Stomach (tissue), 8 donors: ENCODE measurements at regions not wholly inside any gene's neighbourhood (a gene's known extent, or its start where the extent isn't known, plus 50 kb on each side); places are given as distances from the start of the nearest gene placed in this dataset.

ENCODE experiments used
- DNase-seq, 2 donors: peaks; one replicate each; pipeline versions ENCODE4 v3.0.0 to v3.0.0-alpha.2; 2013 to 2019
- H3K27ac ChIP-seq, 5 donors: fragments of 200-600 bp in 4 of 5; sonication (generic) in 4 of 5; one replicate each; pipeline ENCODE4 v1.5.1; 2013 to 2019; ENCODE audit warnings: mild to moderate bottlenecking in 1 of 5, moderate library complexity in 1 of 5
- H3K27me3 ChIP-seq, 3 donors: fragments of 200-600 bp; sonication (generic); one replicate each; pipeline ENCODE4 v1.5.1; 2017 to 2019; ENCODE audit warnings: mixed run types in 1 of 3
- H3K36me3 ChIP-seq, 4 donors: fragments of 200-600 bp; sonication (generic); 1 replicate in 3 of 4; 2 replicates in 1 of 4; pipeline ENCODE4 v1.5.1; 2016 to 2019
- H3K4me1 ChIP-seq, 4 donors: fragments of 200-600 bp; sonication (generic); one replicate each; pipeline ENCODE4 v1.5.1; 2016 to 2019
- H3K4me3 ChIP-seq, 4 donors: fragments of 200-600 bp; sonication (generic) in 3 of 4; one replicate each; pipeline ENCODE4 v1.5.1; 2016 to 2019; ENCODE audit warnings: mild to moderate bottlenecking in 1 of 4
- H3K9me3 ChIP-seq, 4 donors: fragments of 200-600 bp; sonication (generic); one replicate each; pipeline ENCODE4 v1.5.1; 2016 to 2019
- EP300 ChIP-seq: sonication (generic); formaldehyde crosslinking; IDR thresholded peaks from one replicate; pipeline ENCODE4 v1.6.1; 2017; ENCODE audit warnings: antibody characterized with exemption
- POLR2A ChIP-seq, 4 donors: fragments of 450-650 bp; IDR thresholded peaks; one replicate each; pipeline ENCODE4 v1.6.1; 2016; ENCODE audit warnings: antibody characterized with exemption in 4 of 4, control low read depth in 2 of 4, mild to moderate bottlenecking in 1 of 4, moderate library complexity in 1 of 4
- POLR2AphosphoS5 ChIP-seq, 3 donors: sonication (generic); formaldehyde crosslinking; IDR thresholded peaks; one replicate each; pipeline ENCODE4 v1.6.1; 2016; ENCODE audit warnings: antibody characterized with exemption in 3 of 3
- WGBS, 5 donors: extraction: QIAGEN DNeasy Blood & Tissue Kit in 3 of 5; methylation state at CpG; one replicate each; pipeline versions ENCODE4 v1.1.5 to v1.1.7; 2013 to 2018; 5-methylcytosine and 5-hydroxymethylcytosine counted together
- intact Hi-C: fragments of 100-400 bp; cut with DNase I; formaldehyde crosslinking; loops from one replicate; pipeline ENCODE4 v1.15.1; 2023; ENCODE audit warnings: low total_unique reads
- TF ChIP-seq, protein P1 (sequence below), 7 experiments: fragments of 450-650 bp in 4 of 7; fragments of 200-600 bp in 3 of 7; sonication (generic) in 3 of 7; IDR thresholded peaks; one replicate each; pipeline ENCODE4 v1.5.1; 2016 to 2019; ENCODE audit warnings: antibody characterized with exemption in 7 of 7, control low read depth in 2 of 7, mild to moderate bottlenecking in 1 of 7
- donor health status: healthy with polysubstance abuse.
- donor health status: Bipolar disorder and iron deficiency.
- donor health status: healthy.

- H3K9me3 ChIP-seq, result no peaks in the 10 kb centered on the region
- 46 to 75% (median 63%) methylated on average over 2 of the region's 2 CpGs for WGBS, 5 donors
- TF ChIP-seq POLR2A (IDR thresholded peaks at IDR 0.05) (no peak), POLR2AphosphoS5 (IDR thresholded peaks at IDR 0.05) (peak in 2 of 3 donors; percentile 18 to 21)
- peak overlapping the region in 3 of 5 donors; percentile 20 to 93 (median 90) for H3K27ac ChIP-seq
- DNase-seq, result peak in 1 of 2 donors; percentile 56
- H3K27me3 ChIP-seq, result no peaks in the 10 kb centered on the region
- H3K36me3 ChIP-seq, result no peaks in the 10 kb centered on the region
- H3K4me3 ChIP-seq, result no peak overlapping the region
- H3K4me1 ChIP-seq, result peaks cover 12 to 48% (median 25%) of the 10 kb centered on the region in 4 donors
- intact Hi-C loops, result no loop called here
Measured at GRCh38 chr10:31605861-31606525, 287.0 kb downstream of the ZEB1 start.

GRCh38 chr10:31605426-31605825, 286.4 kb downstream of the ZEB1 start:
- H3K36me3 ChIP-seq, result no peaks in the 10 kb centered on the region
- peaks cover 12 to 48% (median 25%) of the 10 kb centered on the region in 4 donors for H3K4me1 ChIP-seq
- no peak for DNase-seq
- no peaks in the 10 kb centered on the region for H3K9me3 ChIP-seq
- H3K27me3 ChIP-seq, result no peaks in the 10 kb centered on the region
- peak overlapping the region in 3 of 5 donors; percentile 20 to 93 (median 90) for H3K27ac ChIP-seq
- 85 to 95% (median 91%) methylated on average over 4 of the region's 4 CpGs for WGBS, 5 donors
- intact Hi-C loops, result no loop called here
- no peak overlapping the region for H3K4me3 ChIP-seq
- TF ChIP-seq POLR2AphosphoS5 (IDR thresholded peaks at IDR 0.05) (no peak), EP300 (no peak), POLR2A (IDR thresholded peaks at IDR 0.05) (no peak)
- TF ChIP-seq, protein P1, sequence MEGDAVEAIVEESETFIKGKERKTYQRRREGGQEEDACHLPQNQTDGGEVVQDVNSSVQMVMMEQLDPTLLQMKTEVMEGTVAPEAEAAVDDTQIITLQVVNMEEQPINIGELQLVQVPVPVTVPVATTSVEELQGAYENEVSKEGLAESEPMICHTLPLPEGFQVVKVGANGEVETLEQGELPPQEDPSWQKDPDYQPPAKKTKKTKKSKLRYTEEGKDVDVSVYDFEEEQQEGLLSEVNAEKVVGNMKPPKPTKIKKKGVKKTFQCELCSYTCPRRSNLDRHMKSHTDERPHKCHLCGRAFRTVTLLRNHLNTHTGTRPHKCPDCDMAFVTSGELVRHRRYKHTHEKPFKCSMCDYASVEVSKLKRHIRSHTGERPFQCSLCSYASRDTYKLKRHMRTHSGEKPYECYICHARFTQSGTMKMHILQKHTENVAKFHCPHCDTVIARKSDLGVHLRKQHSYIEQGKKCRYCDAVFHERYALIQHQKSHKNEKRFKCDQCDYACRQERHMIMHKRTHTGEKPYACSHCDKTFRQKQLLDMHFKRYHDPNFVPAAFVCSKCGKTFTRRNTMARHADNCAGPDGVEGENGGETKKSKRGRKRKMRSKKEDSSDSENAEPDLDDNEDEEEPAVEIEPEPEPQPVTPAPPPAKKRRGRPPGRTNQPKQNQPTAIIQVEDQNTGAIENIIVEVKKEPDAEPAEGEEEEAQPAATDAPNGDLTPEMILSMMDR (IDR thresholded peaks at IDR 0.05), result no peak

GRCh38 chr10:31604646-31605170, 285.7 kb downstream of the ZEB1 start:
- Histone ChIP-seq H3K4me1 (peaks cover 12 to 48% (median 25%) of the 10 kb centered on the region in 4 donors), H3K36me3 (no peaks in the 10 kb centered on the region), H3K4me3 (no peak overlapping the region), H3K27me3 (no peaks in the 10 kb centered on the region), H3K9me3 (no peaks in the 10 kb centered on the region), H3K27ac (peak overlapping the region in 4 of 5 donors; percentile 84 to 93 (median 91))
- intact Hi-C loops, result no loop called here
- 83 to 98% (median 89%) methylated on average over 4 of the region's 4 CpGs for WGBS, 5 donors
- TF ChIP-seq, protein P1 (IDR thresholded peaks at IDR 0.05), result no peak
- TF ChIP-seq POLR2A (IDR thresholded peaks at IDR 0.05), result no peak
- TF ChIP-seq EP300, result no peak
- no peak for TF ChIP-seq POLR2AphosphoS5 (IDR thresholded peaks at IDR 0.05)
- DNase-seq, result no peak

DNA sequence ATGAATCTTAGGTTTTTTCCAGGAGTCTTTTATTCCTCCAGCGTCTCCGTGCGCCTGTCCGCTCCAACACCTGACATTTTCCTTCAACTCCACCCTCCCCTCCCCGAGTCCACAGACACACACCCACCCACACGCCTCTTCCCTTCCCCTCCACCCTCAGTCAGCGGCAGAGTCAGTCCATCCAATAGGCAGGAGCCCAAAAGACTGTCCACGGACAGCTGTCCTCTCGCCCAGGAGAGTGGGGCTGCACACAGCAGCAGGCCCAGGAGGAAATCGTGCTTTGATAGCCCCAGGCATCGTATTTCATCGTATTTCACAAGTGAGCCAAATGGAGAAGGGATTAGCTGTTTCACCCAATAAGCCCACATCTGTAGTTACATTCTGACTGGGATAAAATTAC, 285.1 kb downstream of the ZEB1 start:
- TF ChIP-seq POLR2A (IDR thresholded peaks at IDR 0.05), result no peak
- no peak for TF ChIP-seq POLR2AphosphoS5 (IDR thresholded peaks at IDR 0.05)
- TF ChIP-seq, protein P1 (IDR thresholded peaks at IDR 0.05), result no peak
- no peak for TF ChIP-seq EP300
- DNase-seq, result peak in 1 of 2 donors; percentile 64
- H3K27me3 ChIP-seq, result no peaks in the 10 kb centered on the region
- peak overlapping the region; percentile 62 to 73 (median 69) for H3K4me3 ChIP-seq
- H3K9me3 ChIP-seq, result no peaks in the 10 kb centered on the region
- 59 to 82% (median 76%) methylated on average over 12 of the region's 12 CpGs for WGBS, 5 donors
- intact Hi-C loops, result no loop called here
- peak overlapping the region; percentile 70 to 93 (median 90) for H3K27ac ChIP-seq
- H3K4me1 ChIP-seq, result peaks cover 12 to 48% (median 25%) of the 10 kb centered on the region in 4 donors
- no peaks in the 10 kb centered on the region for H3K36me3 ChIP-seq
